ENCODE measurements at regions not wholly inside any gene's neighbourhood (a gene's known extent, or its start where the extent isn't known, plus 50 kb on each side); places are given as distances from the start of the nearest gene placed in this dataset.

DNA sequence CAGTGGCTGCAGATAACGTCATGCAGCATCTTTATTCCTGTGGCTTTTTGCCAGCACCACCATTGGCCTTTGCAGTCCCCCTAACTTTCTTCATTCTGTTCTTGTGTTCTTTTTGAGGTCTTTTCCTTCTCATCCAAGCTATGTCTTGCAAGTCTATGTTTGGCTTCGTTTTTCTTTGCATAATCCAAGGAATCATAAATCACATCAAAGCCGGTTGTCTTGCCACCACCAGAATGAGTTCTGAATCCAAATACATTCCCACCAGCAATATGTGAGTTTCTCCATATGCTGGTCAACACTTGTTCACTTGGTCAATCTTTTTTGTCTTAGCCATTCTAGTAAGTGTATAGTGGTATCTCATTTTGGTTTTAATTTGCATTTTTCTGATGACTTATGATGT lies 70.6 kb upstream of the AK4 start:
- H3K36me3 ChIP-seq (ENCODE audit: control insufficient read depth, low read length): no peaks in the 10 kb centered on the region
- H4K20me1 ChIP-seq (ENCODE audit: control insufficient read depth, insufficient read depth, low read depth, low read length): no peaks in the 10 kb centered on the region
- no peaks in the 10 kb centered on the region for H3K27me3 ChIP-seq (ENCODE audit: control insufficient read depth, low read length)
- H3K79me2 ChIP-seq (ENCODE audit: control insufficient read depth, low read length): no peaks in the 10 kb centered on the region
- H3K27ac ChIP-seq (ENCODE audit: low read depth, low read length): no peak overlapping the region
- TF ChIP-seq EZH2phosphoT487 (IDR thresholded peaks at IDR 0.05; ENCODE audit: borderline replicate concordance, low read length): no peak
- no peak for TF ChIP-seq CTCF (IDR thresholded peaks at IDR 0.05; ENCODE audit: low read depth, low read length, poor library complexity, severe bottlenecking)
- no peak overlapping the region for H3K4me2 ChIP-seq (ENCODE audit: low read length)
- no peaks in the 10 kb centered on the region for H3K9me2 ChIP-seq (replicated peaks; ENCODE audit: control insufficient read depth, low read length)
- H3K4me1 ChIP-seq (ENCODE audit: control insufficient read depth, low read length): no peaks in the 10 kb centered on the region
- no peaks in the 10 kb centered on the region for H3F3A ChIP-seq (ENCODE audit: control insufficient read depth, insufficient read depth)
- H3K9me3 ChIP-seq (ENCODE audit: control insufficient read depth, insufficient read depth, low read length): no peaks in the 10 kb centered on the region
- no peak overlapping the region for H3K4me3 ChIP-seq (ENCODE audit: low read length)

GRCh38 chr1:65079941-65080340 lies 68.1 kb upstream of the AK4 start:
- Histone ChIP-seq H3K4me3 (ENCODE audit: low read length) (no peak overlapping the region), H3K4me2 (ENCODE audit: low read length) (no peak overlapping the region), H3K27me3 (ENCODE audit: control insufficient read depth, low read length) (peaks cover 7% of the 10 kb centered on the region; the same call in 1 of the 2 replicates), H3F3A (ENCODE audit: control insufficient read depth, insufficient read depth) (no peaks in the 10 kb centered on the region), H3K4me1 (ENCODE audit: control insufficient read depth, low read length) (no peaks in the 10 kb centered on the region), H3K9me3 (ENCODE audit: control insufficient read depth, insufficient read depth, low read length) (no peaks in the 10 kb centered on the region), H3K9me2 (replicated peaks; ENCODE audit: control insufficient read depth, low read length) (no peaks in the 10 kb centered on the region), H4K20me1 (ENCODE audit: control insufficient read depth, insufficient read depth, low read depth, low read length) (no peaks in the 10 kb centered on the region), H3K36me3 (ENCODE audit: control insufficient read depth, low read length) (no peaks in the 10 kb centered on the region), H3K79me2 (ENCODE audit: control insufficient read depth, low read length) (no peaks in the 10 kb centered on the region), H3K27ac (ENCODE audit: low read depth, low read length) (no peak overlapping the region)
- no peak for TF ChIP-seq CTCF (IDR thresholded peaks at IDR 0.05; ENCODE audit: low read depth, low read length, poor library complexity, severe bottlenecking)
- TF ChIP-seq EZH2phosphoT487 (IDR thresholded peaks at IDR 0.05; ENCODE audit: borderline replicate concordance, low read length): no peak

- no peaks in the 10 kb centered on the region for H4K20me1 ChIP-seq (ENCODE audit: control insufficient read depth, insufficient read depth, low read depth, low read length)
- H3K4me2 ChIP-seq (ENCODE audit: low read length): no peak overlapping the region
- TF ChIP-seq EZH2phosphoT487 (IDR thresholded peaks at IDR 0.05; ENCODE audit: borderline replicate concordance, low read length) (no peak), CTCF (IDR thresholded peaks at IDR 0.05; ENCODE audit: low read depth, low read length, poor library complexity, severe bottlenecking) (no peak)
- H3F3A ChIP-seq (ENCODE audit: control insufficient read depth, insufficient read depth): no peaks in the 10 kb centered on the region
- H3K79me2 ChIP-seq (ENCODE audit: control insufficient read depth, low read length): no peaks in the 10 kb centered on the region
- no peaks in the 10 kb centered on the region for H3K4me1 ChIP-seq (ENCODE audit: control insufficient read depth, low read length)
- peaks cover 7% of the 10 kb centered on the region; the same call in 1 of the 2 replicates for H3K27me3 ChIP-seq (ENCODE audit: control insufficient read depth, low read length)
- H3K9me3 ChIP-seq (ENCODE audit: control insufficient read depth, insufficient read depth, low read length): peaks cover 3% of the 10 kb centered on the region; the same call in 1 of the 2 replicates
- H3K27ac ChIP-seq (ENCODE audit: low read depth, low read length): no peak overlapping the region
- H3K36me3 ChIP-seq (ENCODE audit: control insufficient read depth, low read length): no peaks in the 10 kb centered on the region
- no peak overlapping the region for H3K4me3 ChIP-seq (ENCODE audit: low read length)
- H3K9me2 ChIP-seq (replicated peaks; ENCODE audit: control insufficient read depth, low read length): no peaks in the 10 kb centered on the region
These were observed 65.5 kb upstream of the AK4 start for GRCh38 chr1:65082346-65083040.

Measured in DOHH2 (cell line).